BLaER1 (cell line): ENCODE measurements at regions not wholly inside any gene's neighbourhood (a gene's known extent, or its start where the extent isn't known, plus 50 kb on each side); places are given as distances from the start of the nearest gene placed in this dataset.
A peak's percentile ranks its signal among the peaks of the same experiment; 100 is the strongest.

ENCODE experiments used
- H3K27ac ChIP-seq: shearing (Covaris generic); formaldehyde crosslinking; 2 replicates; pipeline ENCODE4 v1.8.1; 2022
- H3K27me3 ChIP-seq: shearing (Covaris generic); formaldehyde crosslinking; 2 replicates; pipeline ENCODE4 v1.8.1; 2022
- H3K36me3 ChIP-seq: shearing (Covaris generic); formaldehyde crosslinking; 2 replicates; pipeline ENCODE4 v1.8.1; 2022
- H3K4me1 ChIP-seq: shearing (Covaris generic); formaldehyde crosslinking; 2 replicates; pipeline ENCODE4 v1.8.1; 2022
- H3K4me2 ChIP-seq: shearing (Covaris generic); formaldehyde crosslinking; 2 replicates; pipeline ENCODE4 v1.8.1; 2022
- H3K4me3 ChIP-seq: shearing (Covaris generic); formaldehyde crosslinking; 2 replicates; pipeline ENCODE4 v1.8.1; 2022
- H3K9ac ChIP-seq: shearing (Covaris generic); formaldehyde crosslinking; 2 replicates; pipeline ENCODE4 v1.8.1; 2022
- H3K9me3 ChIP-seq: shearing (Covaris generic); formaldehyde crosslinking; 2 replicates; pipeline ENCODE4 v1.8.1; 2022
- H4K20me1 ChIP-seq: shearing (Covaris generic); formaldehyde crosslinking; 2 replicates; pipeline ENCODE4 v1.8.1; 2022
- Cebpa-rat ChIP-seq: shearing (Covaris generic); IDR thresholded peaks from 2 replicates; pipeline ENCODE4 v1.8.1; 2022

- Histone ChIP-seq H3K4me1 (no peaks in the 10 kb centered on the region), H3K4me3 (no peak overlapping the region), H3K27me3 (no peaks in the 10 kb centered on the region), H3K9me3 (no peaks in the 10 kb centered on the region), H3K9ac (no peak overlapping the region), H4K20me1 (no peaks in the 10 kb centered on the region), H3K27ac (no peak overlapping the region), H3K4me2 (no peak overlapping the region), H3K36me3 (no peaks in the 10 kb centered on the region)
- TF ChIP-seq Cebpa-rat = no peak
Measured at GRCh38 chr2:133755480-133756300, 187.4 kb upstream of the NCKAP5 start.

- Histone ChIP-seq H3K36me3 (no peaks in the 10 kb centered on the region), H3K4me2 (no peak overlapping the region), H4K20me1 (no peaks in the 10 kb centered on the region), H3K4me1 (no peaks in the 10 kb centered on the region), H3K9ac (no peak overlapping the region), H3K27me3 (no peaks in the 10 kb centered on the region), H3K4me3 (no peak overlapping the region), H3K9me3 (no peaks in the 10 kb centered on the region), H3K27ac (no peak overlapping the region)
- no peak for TF ChIP-seq Cebpa-rat
Measured at GRCh38 chr2:133756833-133757232, 188.6 kb upstream of the NCKAP5 start.

- Histone ChIP-seq H4K20me1 (no peaks in the 10 kb centered on the region), H3K4me1 (no peaks in the 10 kb centered on the region), H3K27ac (no peak overlapping the region), H3K4me3 (no peak overlapping the region), H3K9ac (no peak overlapping the region), H3K27me3 (no peaks in the 10 kb centered on the region), H3K4me2 (no peak overlapping the region), H3K9me3 (no peaks in the 10 kb centered on the region), H3K36me3 (no peaks in the 10 kb centered on the region)
- TF ChIP-seq Cebpa-rat = no peak
Measured at GRCh38 chr2:133760376-133760775, 192.1 kb upstream of the NCKAP5 start.

GRCh38 chr2:133765658-133766057 lies 197.4 kb upstream of the NCKAP5 start:
- no peak for TF ChIP-seq Cebpa-rat
- Histone ChIP-seq H3K9ac (no peak overlapping the region), H3K9me3 (no peaks in the 10 kb centered on the region), H3K4me1 (peaks cover 11% of the 10 kb centered on the region), H4K20me1 (no peaks in the 10 kb centered on the region), H3K36me3 (no peaks in the 10 kb centered on the region), H3K4me3 (no peak overlapping the region), H3K27ac (no peak overlapping the region), H3K4me2 (no peak overlapping the region), H3K27me3 (no peaks in the 10 kb centered on the region)

GRCh38 chr2:133766164-133766832 lies 198.0 kb upstream of the NCKAP5 start:
- Histone ChIP-seq H3K9me3 (no peaks in the 10 kb centered on the region), H3K27me3 (no peaks in the 10 kb centered on the region), H3K9ac (no peak overlapping the region), H3K4me3 (no peak overlapping the region), H3K27ac (no peak overlapping the region), H3K36me3 (no peaks in the 10 kb centered on the region), H3K4me2 (no peak overlapping the region), H3K4me1 (peaks cover 11% of the 10 kb centered on the region), H4K20me1 (no peaks in the 10 kb centered on the region)
- TF ChIP-seq Cebpa-rat = no peak

- Histone ChIP-seq H3K27ac (no peak overlapping the region), H3K9me3 (no peaks in the 10 kb centered on the region), H3K9ac (no peak overlapping the region), H3K4me3 (no peak overlapping the region), H3K27me3 (no peaks in the 10 kb centered on the region), H3K4me2 (no peak overlapping the region), H4K20me1 (no peaks in the 10 kb centered on the region), H3K4me1 (peaks cover 11% of the 10 kb centered on the region), H3K36me3 (no peaks in the 10 kb centered on the region)
- TF ChIP-seq Cebpa-rat = no peak
Measured at GRCh38 chr2:133768256-133768655, 200.0 kb upstream of the NCKAP5 start.

GRCh38 chr2:133768658-133769435 lies 200.6 kb upstream of the NCKAP5 start:
- Histone ChIP-seq H3K9ac (no peak overlapping the region), H3K27me3 (no peaks in the 10 kb centered on the region), H3K36me3 (no peaks in the 10 kb centered on the region), H3K4me3 (no peak overlapping the region), H3K4me2 (0 out of 2 replicates have a peak overlapping the region, but pooled peaks have one; percentile 13), H3K4me1 (peaks cover 11% of the 10 kb centered on the region), H4K20me1 (no peaks in the 10 kb centered on the region), H3K9me3 (no peaks in the 10 kb centered on the region), H3K27ac (no peak overlapping the region)
- no peak for TF ChIP-seq Cebpa-rat

GRCh38 chr2:133773854-133774653 lies 205.8 kb upstream of the NCKAP5 start:
- no peak overlapping the region for H3K9ac ChIP-seq
- TF ChIP-seq Cebpa-rat = no peak
- H3K9me3 ChIP-seq = no peaks in the 10 kb centered on the region
- no peak overlapping the region for H3K4me3 ChIP-seq
- peaks cover 6% of the 10 kb centered on the region for H3K4me1 ChIP-seq
- H3K27ac ChIP-seq = no peak overlapping the region
- no peaks in the 10 kb centered on the region for H3K36me3 ChIP-seq
- H3K27me3 ChIP-seq = no peaks in the 10 kb centered on the region
- H3K4me2 ChIP-seq = no peak overlapping the region
- no peaks in the 10 kb centered on the region for H4K20me1 ChIP-seq

GRCh38 chr2:133774654-133775015 lies 206.4 kb upstream of the NCKAP5 start:
- peaks cover under 1% of the 10 kb centered on the region; the same call in 1 of the 2 replicates for H3K4me1 ChIP-seq
- H3K27me3 ChIP-seq = no peaks in the 10 kb centered on the region
- H3K27ac ChIP-seq = no peak overlapping the region
- H3K4me2 ChIP-seq = no peak overlapping the region
- no peak overlapping the region for H3K4me3 ChIP-seq
- no peak for TF ChIP-seq Cebpa-rat
- no peaks in the 10 kb centered on the region for H3K36me3 ChIP-seq
- no peak overlapping the region for H3K9ac ChIP-seq
- H4K20me1 ChIP-seq = no peaks in the 10 kb centered on the region
- no peaks in the 10 kb centered on the region for H3K9me3 ChIP-seq
